KG1 (cell line): ENCODE measurements at regions not wholly inside any gene's neighbourhood (a gene's known extent, or its start where the extent isn't known, plus 50 kb on each side); places are given as distances from the start of the nearest gene placed in this dataset.

Experiments
- DNase-seq: peaks from one replicate; lab custom pipeline; 2025; lab: John Stamatoyannopoulos, UW

GRCh38 chr2:172329774-172330671 is 97.4 kb upstream of the ITGA6 start:
- DNase-seq, result no peak

DNA sequence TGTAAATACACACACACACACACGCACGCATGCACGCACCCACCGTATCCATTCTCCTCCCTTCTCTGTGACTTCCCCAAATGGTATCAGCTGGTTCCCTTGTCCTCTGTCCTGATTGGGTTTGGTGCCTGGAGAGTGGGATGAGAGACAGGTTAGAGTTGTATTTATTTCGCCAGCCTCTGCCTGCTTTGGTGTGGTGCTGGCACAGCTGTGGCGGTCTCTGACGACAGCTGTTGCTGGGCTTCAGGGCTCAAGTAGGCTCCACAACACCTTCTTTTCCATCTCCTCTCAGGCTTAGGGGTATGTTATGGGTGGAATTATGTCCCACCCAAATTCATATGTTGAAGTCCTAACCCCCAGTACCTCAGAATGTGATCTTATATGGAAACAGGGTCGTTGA is 94.9 kb upstream of the ITGA6 start:
- DNase-seq, result no peak

DNA sequence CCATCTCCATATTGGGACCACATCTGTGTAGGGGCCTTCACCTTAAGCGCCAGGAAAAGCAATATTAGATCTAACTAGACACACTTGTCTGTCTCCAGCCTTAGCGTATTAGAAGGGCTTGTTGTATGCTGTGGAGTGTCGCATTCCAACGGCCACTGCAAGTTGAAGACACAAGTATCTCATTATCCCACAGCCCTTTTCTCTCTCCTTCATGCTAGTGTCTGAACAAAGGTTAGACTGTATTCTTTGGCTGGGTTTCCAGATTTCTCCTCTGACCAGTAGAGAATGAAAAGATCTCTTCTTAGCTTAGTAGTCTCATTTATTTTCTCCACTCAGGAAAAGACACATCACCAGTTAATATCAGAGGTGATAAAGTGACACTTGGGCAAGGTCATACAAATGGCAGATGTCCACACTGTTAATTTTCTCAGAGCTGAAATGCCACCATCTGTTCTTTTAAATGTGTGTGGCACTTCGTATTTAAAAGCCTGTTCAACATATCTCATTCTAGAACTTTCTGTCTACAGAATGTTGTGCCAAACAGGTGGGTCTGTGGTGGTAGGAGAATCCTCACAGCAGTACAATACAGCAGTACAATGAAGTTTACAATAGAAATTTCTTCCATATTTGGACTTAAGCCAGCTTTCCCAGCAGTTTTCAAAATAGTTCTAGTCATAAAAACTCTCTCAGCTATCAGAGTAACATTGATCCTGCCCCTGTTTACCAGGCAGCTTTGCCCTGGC is 94.0 kb upstream of the ITGA6 start:
- DNase-seq, result no peak

- no peak for DNase-seq
Observed at GRCh38 chr2:172333978-172334330, 93.4 kb upstream of the ITGA6 start.

- no peak for DNase-seq
Observed at GRCh38 chr2:172334988-172335387, 92.4 kb upstream of the ITGA6 start.

DNA sequence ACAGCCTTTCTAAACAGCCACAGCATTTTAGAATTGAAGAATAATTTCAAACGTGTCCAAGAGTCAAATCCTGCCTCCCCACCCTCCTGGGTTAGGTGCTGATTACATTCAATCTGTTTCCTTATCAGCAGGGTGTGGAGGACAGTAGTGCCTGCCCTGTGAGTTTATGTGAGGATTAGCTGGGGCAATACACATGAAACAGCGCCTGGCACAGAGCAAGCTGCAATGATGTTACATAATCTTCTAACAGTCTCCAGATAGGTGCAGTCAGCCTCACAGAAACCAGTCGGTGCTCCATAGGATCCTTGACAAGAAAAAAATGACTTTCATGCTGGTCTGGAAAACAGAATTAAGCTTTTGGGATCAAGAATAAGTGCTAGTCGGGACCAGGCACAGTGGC is 91.7 kb upstream of the ITGA6 start:
- no peak for DNase-seq

GRCh38 chr2:172336681-172337080 is 90.7 kb upstream of the ITGA6 start:
- no peak for DNase-seq

GRCh38 chr2:172339371-172340010 is 87.9 kb upstream of the ITGA6 start:
- no peak for DNase-seq

GRCh38 chr2:172340394-172340793 is 87.0 kb upstream of the ITGA6 start:
- DNase-seq, result no peak

DNA sequence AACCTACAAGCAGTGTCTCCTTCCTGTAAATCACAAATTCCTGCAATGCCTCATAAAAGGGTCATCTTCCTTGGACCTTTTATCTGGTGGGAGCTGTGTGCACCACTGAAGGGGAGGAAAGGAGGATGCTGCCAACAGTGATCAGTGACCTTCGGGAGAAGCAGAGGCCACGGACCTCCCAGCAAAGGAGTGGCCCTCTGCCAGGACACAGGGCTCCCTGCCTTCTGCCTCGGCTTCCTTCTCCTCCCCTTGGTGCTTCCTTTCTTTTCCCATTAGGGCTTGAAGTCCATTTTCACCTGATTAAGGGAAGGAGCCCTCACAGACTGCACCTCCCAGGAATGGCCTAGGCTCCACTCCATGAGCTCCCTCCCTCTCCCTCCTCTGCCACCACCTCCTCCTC is 85.3 kb upstream of the ITGA6 start:
- DNase-seq, result no peak

- no peak for DNase-seq
Observed at GRCh38 chr2:172342611-172343010, 84.8 kb upstream of the ITGA6 start.

GRCh38 chr2:172344159-172344558 is 83.2 kb upstream of the ITGA6 start:
- no peak for DNase-seq

DNA sequence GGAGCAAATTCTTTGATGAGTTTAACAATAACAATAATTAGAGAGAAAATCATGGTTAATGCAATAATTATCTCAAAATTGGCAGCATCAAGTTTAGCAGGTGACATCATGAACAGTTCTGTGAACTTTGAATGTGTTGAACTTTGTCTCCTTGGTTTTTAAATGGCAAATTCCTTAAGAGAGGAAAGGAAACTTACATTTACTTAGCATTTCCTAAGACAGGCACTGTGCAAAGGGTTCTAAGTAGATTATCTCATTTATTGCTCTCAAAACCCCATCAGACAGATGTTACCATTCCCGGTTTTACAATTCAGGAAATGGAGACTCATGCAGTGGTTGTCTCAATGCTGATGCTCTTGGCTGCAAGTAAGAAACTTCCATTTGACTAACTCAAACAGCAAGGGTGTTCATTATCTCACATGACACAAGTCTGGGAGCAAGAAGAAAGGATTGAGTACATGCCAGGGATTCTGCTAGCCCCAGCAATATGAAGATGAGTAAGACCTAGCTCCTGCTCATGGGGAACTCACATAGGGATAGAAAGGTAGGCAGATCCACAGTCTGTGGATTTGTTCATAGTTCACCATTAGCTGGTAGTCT is 81.3 kb upstream of the ITGA6 start:
- no peak for DNase-seq

- no peak for DNase-seq
Observed at GRCh38 chr2:172348555-172349288, 78.7 kb upstream of the ITGA6 start.

- no peak for DNase-seq
Observed at GRCh38 chr2:172350839-172351479, 76.4 kb upstream of the ITGA6 start.

DNA sequence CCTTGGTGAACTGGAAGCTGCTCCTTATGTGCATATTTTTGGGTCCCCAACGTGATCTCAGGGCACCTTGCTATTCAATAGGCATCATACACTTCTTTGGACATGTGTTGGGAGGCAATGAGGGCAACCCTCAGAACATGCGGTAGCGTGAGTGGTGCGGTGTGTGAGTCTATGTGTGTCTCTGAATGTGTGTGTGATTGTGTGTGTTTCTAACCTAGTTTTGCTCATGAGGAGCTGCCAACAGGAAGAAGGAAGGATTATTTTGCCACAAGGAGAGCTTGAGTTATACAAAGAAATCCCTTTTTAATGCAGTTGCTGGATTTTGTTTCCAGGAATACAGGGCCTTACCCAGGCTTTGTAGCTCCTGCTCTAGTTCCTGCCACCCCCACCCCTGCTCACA is 75.8 kb upstream of the ITGA6 start:
- DNase-seq, result no peak

- DNase-seq, result no peak
Observed at GRCh38 chr2:172354347-172354746, 73.0 kb upstream of the ITGA6 start.

DNA sequence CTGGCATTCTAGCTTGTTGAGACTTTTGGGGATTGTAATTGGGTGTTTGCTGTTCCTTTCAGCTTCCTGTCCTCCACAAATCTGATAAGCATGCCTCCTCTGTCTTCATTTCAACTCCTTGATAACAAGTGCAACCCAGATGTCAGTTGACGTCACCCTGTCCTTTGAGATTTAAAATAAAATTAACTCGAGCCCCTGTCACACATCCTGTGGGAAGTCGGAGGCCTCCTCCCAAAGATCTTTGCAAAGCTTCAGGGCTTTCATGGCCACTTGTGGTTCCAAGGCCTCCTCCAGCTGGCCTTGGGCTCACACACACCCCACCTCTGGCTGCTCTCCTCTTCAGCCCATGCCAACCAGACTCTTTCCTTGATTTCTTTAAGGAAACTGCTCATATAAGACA is 69.9 kb upstream of the ITGA6 start:
- DNase-seq, result no peak

DNA sequence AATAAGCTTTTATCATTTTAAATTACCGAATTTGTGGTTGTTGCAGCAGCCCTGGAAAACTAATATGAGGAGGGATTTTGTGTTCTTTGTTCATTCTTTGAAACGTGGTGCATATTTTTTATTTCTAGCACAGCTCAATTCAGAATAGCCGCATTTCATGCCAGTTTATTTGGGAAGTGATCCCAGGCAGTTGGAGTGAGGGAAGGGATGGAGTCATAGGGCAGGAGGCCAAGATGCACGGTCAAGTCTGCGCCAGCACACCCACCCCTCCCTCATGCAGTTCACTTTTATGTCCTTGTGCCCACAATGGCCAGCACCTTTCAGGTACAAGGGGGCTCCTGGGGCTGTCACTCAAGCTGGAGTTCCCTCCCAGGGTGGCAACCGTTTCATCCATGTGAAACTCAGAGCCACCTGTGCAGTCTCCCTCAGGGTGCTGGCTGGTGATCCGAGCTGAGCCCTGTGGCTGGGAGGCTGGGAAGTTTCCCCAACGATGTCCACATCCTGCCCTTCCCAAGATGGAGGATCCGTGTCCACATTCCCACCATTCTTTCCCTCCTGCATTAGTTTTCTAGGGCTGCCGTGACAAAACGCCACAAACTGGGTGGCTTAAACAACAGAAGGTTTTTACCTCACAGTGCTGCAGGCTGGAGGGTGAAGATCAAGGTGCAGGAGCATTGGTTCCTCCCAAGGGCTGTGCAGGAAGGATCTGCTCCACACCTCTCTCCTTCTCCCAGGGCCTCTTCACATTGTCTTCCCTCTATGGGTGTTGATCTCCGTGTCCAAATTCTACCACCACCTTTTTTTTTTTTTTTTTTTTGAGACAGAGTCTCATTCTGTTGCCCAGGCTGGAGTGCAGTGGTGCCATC is 68.5 kb upstream of the ITGA6 start:
- no peak for DNase-seq

DNA sequence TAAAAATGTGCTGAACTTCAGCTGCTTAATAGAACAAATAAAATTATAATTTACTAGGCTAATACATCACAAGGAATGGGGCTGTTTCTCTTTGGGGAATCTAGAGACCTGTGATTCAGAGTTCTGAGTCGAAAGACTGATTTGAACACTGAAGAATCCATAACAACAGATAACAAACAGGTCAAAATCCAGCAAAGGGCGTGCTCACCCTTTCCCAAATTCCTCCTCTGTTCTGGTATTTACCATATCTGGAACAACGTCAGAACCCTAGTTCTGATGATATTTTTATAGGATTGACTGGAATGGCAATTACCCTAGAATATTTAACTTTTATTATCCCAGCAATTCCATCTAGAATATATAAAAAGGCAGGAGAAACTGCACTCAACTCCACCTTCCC is 66.0 kb upstream of the ITGA6 start:
- no peak for DNase-seq
